Activated CD4-positive, alpha-beta T cell treated with anti-CD3 and anti-CD28 coated beads, Interleukin-2, amount 10 ng/mL, durations not matched to agents 24 days and 14 days (primary cell): ENCODE measurements at regions not wholly inside any gene's neighbourhood (a gene's known extent, or its start where the extent isn't known, plus 50 kb on each side); places are given as distances from the start of the nearest gene placed in this dataset.
A peak's percentile ranks its signal among the peaks of the same experiment; 100 is the strongest.

ENCODE experiments used
- DNase-seq: peaks from one replicate; pipeline ENCODE4 v3.0.0; 2022
- H3K27ac Mint-ChIP-seq: one replicate; pipeline ENCODE4 v1.8.0; 2022; ENCODE audit warnings: mild to moderate bottlenecking, mixed read lengths
- H3K27me3 Mint-ChIP-seq: one replicate; pipeline ENCODE4 v1.8.0; 2022; ENCODE audit warnings: mixed read lengths
- H3K36me3 Mint-ChIP-seq: one replicate; pipeline ENCODE4 v1.8.0; 2022; ENCODE audit warnings: low read depth, mild to moderate bottlenecking, mixed read lengths
- H3K4me1 Mint-ChIP-seq: one replicate; pipeline ENCODE4 v1.8.0; 2021; ENCODE audit warnings: mixed read lengths
- H3K4me3 Mint-ChIP-seq: one replicate; pipeline ENCODE4 v1.8.0; 2022; ENCODE audit warnings: mild to moderate bottlenecking, moderate library complexity, mixed read lengths
- H3K9me3 Mint-ChIP-seq: one replicate; pipeline ENCODE4 v1.8.0; 2021; ENCODE audit warnings: mixed read lengths
- intact Hi-C: fragments of 100-400 bp; cut with micrococcal nuclease; formaldehyde crosslinking; loops from one replicate; pipeline ENCODE4 v1.15.1; 2023

GRCh38 chr13:103161476-103161875, 95.3 kb upstream of the SLC10A2 start:
- no peaks in the 10 kb centered on the region for H3K36me3 Mint-ChIP-seq
- no peak overlapping the region for H3K4me3 Mint-ChIP-seq
- no peaks in the 10 kb centered on the region for H3K4me1 Mint-ChIP-seq
- intact Hi-C loops = no loop called here
- no peak overlapping the region for H3K27ac Mint-ChIP-seq
- H3K27me3 Mint-ChIP-seq = no peaks in the 10 kb centered on the region
- H3K9me3 Mint-ChIP-seq = no peaks in the 10 kb centered on the region
- DNase-seq = no peak

GRCh38 chr13:103157434-103158145, 91.4 kb upstream of the SLC10A2 start:
- H3K27ac Mint-ChIP-seq = no peak overlapping the region
- no peaks in the 10 kb centered on the region for H3K4me1 Mint-ChIP-seq
- intact Hi-C loops = no loop called here
- no peak overlapping the region for H3K4me3 Mint-ChIP-seq
- no peaks in the 10 kb centered on the region for H3K9me3 Mint-ChIP-seq
- H3K27me3 Mint-ChIP-seq = no peaks in the 10 kb centered on the region
- no peaks in the 10 kb centered on the region for H3K36me3 Mint-ChIP-seq
- DNase-seq = no peak

- H3K4me3 Mint-ChIP-seq = no peak overlapping the region
- H3K4me1 Mint-ChIP-seq = no peaks in the 10 kb centered on the region
- no peak overlapping the region for H3K27ac Mint-ChIP-seq
- no peaks in the 10 kb centered on the region for H3K27me3 Mint-ChIP-seq
- intact Hi-C loops = no loop called here
- no peak for DNase-seq
- no peaks in the 10 kb centered on the region for H3K36me3 Mint-ChIP-seq
- no peaks in the 10 kb centered on the region for H3K9me3 Mint-ChIP-seq
Measured at GRCh38 chr13:103157016-103157415, 90.8 kb upstream of the SLC10A2 start.

GRCh38 chr13:103156346-103156998, 90.3 kb upstream of the SLC10A2 start:
- intact Hi-C loops = no loop called here
- no peak overlapping the region for H3K4me3 Mint-ChIP-seq
- DNase-seq = no peak
- no peak overlapping the region for H3K27ac Mint-ChIP-seq
- H3K36me3 Mint-ChIP-seq = no peaks in the 10 kb centered on the region
- no peaks in the 10 kb centered on the region for H3K27me3 Mint-ChIP-seq
- no peaks in the 10 kb centered on the region for H3K9me3 Mint-ChIP-seq
- H3K4me1 Mint-ChIP-seq = no peaks in the 10 kb centered on the region

GRCh38 chr13:103153466-103153865, 87.2 kb upstream of the SLC10A2 start:
- Mint-ChIP-seq H3K36me3 (no peaks in the 10 kb centered on the region), H3K27me3 (no peaks in the 10 kb centered on the region), H3K4me1 (no peaks in the 10 kb centered on the region), H3K9me3 (no peaks in the 10 kb centered on the region), H3K27ac (no peak overlapping the region), H3K4me3 (no peak overlapping the region)
- no peak for DNase-seq
- intact Hi-C loops = no loop called here

- H3K4me3 Mint-ChIP-seq = no peak overlapping the region
- no peak for DNase-seq
- no peaks in the 10 kb centered on the region for H3K4me1 Mint-ChIP-seq
- no peaks in the 10 kb centered on the region for H3K27me3 Mint-ChIP-seq
- intact Hi-C loops = no loop called here
- no peaks in the 10 kb centered on the region for H3K9me3 Mint-ChIP-seq
- no peaks in the 10 kb centered on the region for H3K36me3 Mint-ChIP-seq
- H3K27ac Mint-ChIP-seq = no peak overlapping the region
Measured at GRCh38 chr13:103147961-103148360, 81.7 kb upstream of the SLC10A2 start.

GRCh38 chr13:103145442-103145841, 79.2 kb upstream of the SLC10A2 start:
- DNase-seq = peak; percentile 4
- H3K27ac Mint-ChIP-seq = no peak overlapping the region
- no peaks in the 10 kb centered on the region for H3K4me1 Mint-ChIP-seq
- no peaks in the 10 kb centered on the region for H3K27me3 Mint-ChIP-seq
- intact Hi-C loops = no loop called here
- H3K4me3 Mint-ChIP-seq = no peak overlapping the region
- no peaks in the 10 kb centered on the region for H3K36me3 Mint-ChIP-seq
- no peaks in the 10 kb centered on the region for H3K9me3 Mint-ChIP-seq

- Mint-ChIP-seq H3K27ac (no peak overlapping the region), H3K4me1 (no peaks in the 10 kb centered on the region), H3K27me3 (no peaks in the 10 kb centered on the region), H3K4me3 (no peak overlapping the region), H3K36me3 (no peaks in the 10 kb centered on the region), H3K9me3 (no peaks in the 10 kb centered on the region)
- no peak for DNase-seq
- intact Hi-C loops = no loop called here
Measured at GRCh38 chr13:103143432-103143831, 77.2 kb upstream of the SLC10A2 start.

- H3K4me1 Mint-ChIP-seq = no peaks in the 10 kb centered on the region
- H3K27me3 Mint-ChIP-seq = no peaks in the 10 kb centered on the region
- DNase-seq = peak; percentile 20
- no peak overlapping the region for H3K4me3 Mint-ChIP-seq
- H3K9me3 Mint-ChIP-seq = no peaks in the 10 kb centered on the region
- intact Hi-C loops = no loop called here
- no peak overlapping the region for H3K27ac Mint-ChIP-seq
- H3K36me3 Mint-ChIP-seq = no peaks in the 10 kb centered on the region
Measured at GRCh38 chr13:103142151-103142550, 75.9 kb upstream of the SLC10A2 start.

- H3K27me3 Mint-ChIP-seq = no peaks in the 10 kb centered on the region
- intact Hi-C loops = no loop called here
- H3K27ac Mint-ChIP-seq = no peak overlapping the region
Measured at GRCh38 chr13:103140001-103140671, 73.9 kb upstream of the SLC10A2 start.

GRCh38 chr13:103134271-103134670, 68.1 kb upstream of the SLC10A2 start:
- intact Hi-C loops = no loop called here
- H3K36me3 Mint-ChIP-seq = no peaks in the 10 kb centered on the region

More at GRCh38 chr13:103140001-103140671, 73.9 kb upstream of the SLC10A2 start:
- H3K9me3 Mint-ChIP-seq = no peaks in the 10 kb centered on the region
- H3K4me1 Mint-ChIP-seq = no peaks in the 10 kb centered on the region
- no peak overlapping the region for H3K4me3 Mint-ChIP-seq
- DNase-seq = peak; percentile 41
- H3K36me3 Mint-ChIP-seq = no peaks in the 10 kb centered on the region

GRCh38 chr13:103133556-103133955, 67.3 kb upstream of the SLC10A2 start:
- Mint-ChIP-seq H3K36me3 (no peaks in the 10 kb centered on the region), H3K27ac (no peak overlapping the region), H3K4me1 (no peaks in the 10 kb centered on the region), H3K27me3 (no peaks in the 10 kb centered on the region), H3K9me3 (no peaks in the 10 kb centered on the region), H3K4me3 (no peak overlapping the region)
- DNase-seq = no peak
- intact Hi-C loops = no loop called here

More at GRCh38 chr13:103134271-103134670, 68.1 kb upstream of the SLC10A2 start:
- Mint-ChIP-seq H3K27ac (no peak overlapping the region), H3K9me3 (no peaks in the 10 kb centered on the region), H3K4me1 (no peaks in the 10 kb centered on the region), H3K4me3 (no peak overlapping the region), H3K27me3 (no peaks in the 10 kb centered on the region)
- no peak for DNase-seq

GRCh38 chr13:103130681-103131210, 64.5 kb upstream of the SLC10A2 start:
- Mint-ChIP-seq H3K4me1 (no peaks in the 10 kb centered on the region), H3K4me3 (no peak overlapping the region), H3K9me3 (no peaks in the 10 kb centered on the region), H3K27ac (no peak overlapping the region), H3K27me3 (no peaks in the 10 kb centered on the region), H3K36me3 (no peaks in the 10 kb centered on the region)
- intact Hi-C loops = no loop called here
- no peak for DNase-seq

GRCh38 chr13:103130146-103130545, 63.9 kb upstream of the SLC10A2 start:
- no peaks in the 10 kb centered on the region for H3K27me3 Mint-ChIP-seq
- no peaks in the 10 kb centered on the region for H3K9me3 Mint-ChIP-seq
- H3K36me3 Mint-ChIP-seq = no peaks in the 10 kb centered on the region
- no peaks in the 10 kb centered on the region for H3K4me1 Mint-ChIP-seq
- no peak overlapping the region for H3K4me3 Mint-ChIP-seq
- no peak overlapping the region for H3K27ac Mint-ChIP-seq
- intact Hi-C loops = no loop called here
- DNase-seq = no peak
